ENCODE measurements at regions not wholly inside any gene's neighbourhood (a gene's known extent, or its start where the extent isn't known, plus 50 kb on each side); places are given as distances from the start of the nearest gene placed in this dataset.
A peak's percentile ranks its signal among the peaks of the same experiment; 100 is the strongest.

DNA sequence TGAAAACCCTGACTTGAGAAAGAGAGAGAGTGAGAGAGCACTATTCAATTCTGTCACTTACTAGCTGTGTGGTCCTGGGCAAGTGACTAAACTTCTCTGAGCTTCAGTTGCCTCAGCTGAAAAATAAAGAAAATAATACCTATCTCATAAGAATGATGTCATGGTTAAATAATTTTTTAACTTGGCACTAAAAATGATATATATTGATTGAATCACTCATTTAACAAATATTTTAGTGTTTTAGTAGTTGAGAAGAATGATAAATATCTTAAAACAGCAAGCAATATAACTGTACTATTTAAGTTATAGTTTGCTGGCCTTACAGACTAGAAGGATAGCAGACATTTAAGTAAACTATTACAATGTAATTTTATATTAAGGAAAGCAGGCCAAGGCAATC is 764.2 kb downstream of the DIAPH3 start:
- H3K27ac ChIP-seq (ENCODE audit: low read depth in 2 of 2, low read length in 1 of 2): peak overlapping the region in 1 of 2 experiments; percentile 61; a peak in 3 of 4 replicates
- no peaks in the 10 kb centered on the region for H3K9me2 ChIP-seq
- H3F3A ChIP-seq (replicated peaks; ENCODE audit: insufficient read depth): peaks cover 16% of the 10 kb centered on the region
- no peak overlapping the region for H3K4me2 ChIP-seq
- no peaks in the 10 kb centered on the region for H3K36me3 ChIP-seq (replicated peaks in 1 of 2; ENCODE audit: control insufficient read depth in 1 of 2, insufficient read depth in 2 of 2, low read length in 1 of 2)
- no peak for DNase-seq
- TF ChIP-seq, protein P1, sequence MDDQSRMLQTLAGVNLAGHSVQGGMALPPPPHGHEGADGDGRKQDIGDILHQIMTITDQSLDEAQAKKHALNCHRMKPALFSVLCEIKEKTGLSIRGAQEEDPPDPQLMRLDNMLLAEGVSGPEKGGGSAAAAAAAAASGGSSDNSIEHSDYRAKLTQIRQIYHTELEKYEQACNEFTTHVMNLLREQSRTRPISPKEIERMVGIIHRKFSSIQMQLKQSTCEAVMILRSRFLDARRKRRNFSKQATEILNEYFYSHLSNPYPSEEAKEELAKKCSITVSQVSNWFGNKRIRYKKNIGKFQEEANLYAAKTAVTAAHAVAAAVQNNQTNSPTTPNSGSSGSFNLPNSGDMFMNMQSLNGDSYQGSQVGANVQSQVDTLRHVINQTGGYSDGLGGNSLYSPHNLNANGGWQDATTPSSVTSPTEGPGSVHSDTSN (IDR thresholded peaks at IDR 0.05): no peak
- TF ChIP-seq TCF12 (IDR thresholded peaks at IDR 0.05) (peak; percentile 36; the same call in 1 of the 2 replicates), NFIC (IDR thresholded peaks at IDR 0.05; ENCODE audit: borderline replicate concordance) (peak; percentile 24; the same call in 1 of the 2 replicates)
- peaks cover 7 to 22% of the 10 kb centered on the region in 2 experiments; a peak in 3 of 4 replicates for H3K4me1 ChIP-seq (ENCODE audit: control insufficient read depth in 1 of 2, insufficient read depth in 2 of 2, low read depth in 1 of 2, low read length in 1 of 2)
- ChIA-PET POLR2A (no interaction called here), CTCF (interaction anchor here (0.8 to 1.5 kb wide), 3 partner anchors 47 to 372 kb away, joined by 3 to 5 read pairs (median 3); no protein-coding TSS in a partner anchor)
- H2AFZ ChIP-seq (ENCODE audit: low read depth): no peak overlapping the region
- H3K27me3 ChIP-seq (ENCODE audit: insufficient read depth): no peaks in the 10 kb centered on the region
- H3K79me2 ChIP-seq (ENCODE audit: insufficient read depth): no peaks in the 10 kb centered on the region
- no peaks in the 10 kb centered on the region for H4K20me1 ChIP-seq (ENCODE audit: insufficient read depth)
- H3K9ac ChIP-seq: no peak overlapping the region
- no peaks in the 10 kb centered on the region for H3K9me3 ChIP-seq
- no peak overlapping the region for H3K4me3 ChIP-seq (ENCODE audit: low read depth in 2 of 2, low read length in 1 of 2)

DNA sequence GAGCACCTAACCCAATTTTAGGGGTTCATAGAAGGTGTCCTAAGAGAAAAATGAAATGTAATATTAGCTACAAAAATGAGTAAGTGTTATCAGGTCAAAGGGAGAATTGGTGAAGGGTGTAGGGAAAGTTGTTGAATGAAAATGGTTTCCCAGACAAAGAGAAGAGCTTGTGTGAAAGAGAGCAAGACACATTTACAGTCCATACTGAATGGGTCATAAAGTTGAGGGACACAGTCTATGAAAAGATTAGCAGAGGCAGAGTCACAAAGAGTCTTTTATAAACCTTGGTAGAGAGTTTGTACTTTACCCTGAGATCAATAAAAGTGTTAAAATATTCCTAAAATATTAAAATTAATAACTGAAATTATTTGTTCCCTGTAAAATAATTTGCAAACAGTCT is 759.4 kb downstream of the DIAPH3 start:
- H3K9me3 ChIP-seq: peaks cover 7% of the 10 kb centered on the region; the same call in 1 of the 2 replicates
- CTCF ChIA-PET: no interaction called here
- no peaks in the 10 kb centered on the region for H3K27me3 ChIP-seq (ENCODE audit: insufficient read depth)
- no peak overlapping the region for H3K9ac ChIP-seq
- peaks cover 3 to 5% of the 10 kb centered on the region in 2 experiments; a peak in 3 of 4 replicates for H3K4me1 ChIP-seq (ENCODE audit: control insufficient read depth in 1 of 2, insufficient read depth in 2 of 2, low read depth in 1 of 2, low read length in 1 of 2)
- no peak for DNase-seq
- H4K20me1 ChIP-seq (ENCODE audit: insufficient read depth): no peaks in the 10 kb centered on the region
- H3K79me2 ChIP-seq (ENCODE audit: insufficient read depth): no peaks in the 10 kb centered on the region
- no peak overlapping the region for H3K4me3 ChIP-seq (ENCODE audit: low read depth in 2 of 2, low read length in 1 of 2)
- H3K4me2 ChIP-seq: no peak overlapping the region
- H2AFZ ChIP-seq (ENCODE audit: low read depth): no peak overlapping the region
- no peaks in the 10 kb centered on the region for H3K9me2 ChIP-seq
- no peak overlapping the region for H3K27ac ChIP-seq (ENCODE audit: low read depth in 2 of 2, low read length in 1 of 2)
- POLR2A ChIA-PET: no interaction called here
- H3F3A ChIP-seq (replicated peaks; ENCODE audit: insufficient read depth): peaks cover 5% of the 10 kb centered on the region
- TF ChIP-seq, protein P2, sequence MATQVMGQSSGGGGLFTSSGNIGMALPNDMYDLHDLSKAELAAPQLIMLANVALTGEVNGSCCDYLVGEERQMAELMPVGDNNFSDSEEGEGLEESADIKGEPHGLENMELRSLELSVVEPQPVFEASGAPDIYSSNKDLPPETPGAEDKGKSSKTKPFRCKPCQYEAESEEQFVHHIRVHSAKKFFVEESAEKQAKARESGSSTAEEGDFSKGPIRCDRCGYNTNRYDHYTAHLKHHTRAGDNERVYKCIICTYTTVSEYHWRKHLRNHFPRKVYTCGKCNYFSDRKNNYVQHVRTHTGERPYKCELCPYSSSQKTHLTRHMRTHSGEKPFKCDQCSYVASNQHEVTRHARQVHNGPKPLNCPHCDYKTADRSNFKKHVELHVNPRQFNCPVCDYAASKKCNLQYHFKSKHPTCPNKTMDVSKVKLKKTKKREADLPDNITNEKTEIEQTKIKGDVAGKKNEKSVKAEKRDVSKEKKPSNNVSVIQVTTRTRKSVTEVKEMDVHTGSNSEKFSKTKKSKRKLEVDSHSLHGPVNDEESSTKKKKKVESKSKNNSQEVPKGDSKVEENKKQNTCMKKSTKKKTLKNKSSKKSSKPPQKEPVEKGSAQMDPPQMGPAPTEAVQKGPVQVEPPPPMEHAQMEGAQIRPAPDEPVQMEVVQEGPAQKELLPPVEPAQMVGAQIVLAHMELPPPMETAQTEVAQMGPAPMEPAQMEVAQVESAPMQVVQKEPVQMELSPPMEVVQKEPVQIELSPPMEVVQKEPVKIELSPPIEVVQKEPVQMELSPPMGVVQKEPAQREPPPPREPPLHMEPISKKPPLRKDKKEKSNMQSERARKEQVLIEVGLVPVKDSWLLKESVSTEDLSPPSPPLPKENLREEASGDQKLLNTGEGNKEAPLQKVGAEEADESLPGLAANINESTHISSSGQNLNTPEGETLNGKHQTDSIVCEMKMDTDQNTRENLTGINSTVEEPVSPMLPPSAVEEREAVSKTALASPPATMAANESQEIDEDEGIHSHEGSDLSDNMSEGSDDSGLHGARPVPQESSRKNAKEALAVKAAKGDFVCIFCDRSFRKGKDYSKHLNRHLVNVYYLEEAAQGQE (IDR thresholded peaks at IDR 0.05; ENCODE audit: low read depth, low read length): no peak
- TF ChIP-seq TCF12 (IDR thresholded peaks at IDR 0.05) (no peak), RXRA (IDR thresholded peaks at IDR 0.05; ENCODE audit: borderline replicate concordance, low read depth) (no peak), TAF1 (IDR thresholded peaks at IDR 0.05; ENCODE audit: borderline replicate concordance, low read depth, low read length) (no peak), EP300 (IDR thresholded peaks at IDR 0.05; ENCODE audit: borderline replicate concordance in 1 of 2, low read depth in 1 of 2, low read length in 1 of 2) (no peak), SMC3 (IDR thresholded peaks at IDR 0.05; ENCODE audit: low read depth, low read length) (no peak), GABPA (IDR thresholded peaks at IDR 0.05; ENCODE audit: low read depth) (no peak), NFIC (IDR thresholded peaks at IDR 0.05; ENCODE audit: borderline replicate concordance) (no peak), SIN3A (IDR thresholded peaks at IDR 0.05; ENCODE audit: borderline replicate concordance, low read depth, low read length) (no peak), MEF2A (IDR thresholded peaks at IDR 0.05; ENCODE audit: borderline replicate concordance, low read depth) (no peak), RAD21 (IDR thresholded peaks at IDR 0.05; ENCODE audit: low read length) (no peak), MXI1 (IDR thresholded peaks at IDR 0.05; ENCODE audit: low read depth, low read length) (no peak), CHD2 (IDR thresholded peaks at IDR 0.05; ENCODE audit: low read length, partially characterized antibody) (no peak)
- TF ChIP-seq, protein P3, sequence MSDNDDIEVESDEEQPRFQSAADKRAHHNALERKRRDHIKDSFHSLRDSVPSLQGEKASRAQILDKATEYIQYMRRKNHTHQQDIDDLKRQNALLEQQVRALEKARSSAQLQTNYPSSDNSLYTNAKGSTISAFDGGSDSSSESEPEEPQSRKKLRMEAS (IDR thresholded peaks at IDR 0.05; ENCODE audit: low read depth): no peak
- TF ChIP-seq, protein P1 (IDR thresholded peaks at IDR 0.05): no peak
- TF ChIP-seq, protein P4, sequence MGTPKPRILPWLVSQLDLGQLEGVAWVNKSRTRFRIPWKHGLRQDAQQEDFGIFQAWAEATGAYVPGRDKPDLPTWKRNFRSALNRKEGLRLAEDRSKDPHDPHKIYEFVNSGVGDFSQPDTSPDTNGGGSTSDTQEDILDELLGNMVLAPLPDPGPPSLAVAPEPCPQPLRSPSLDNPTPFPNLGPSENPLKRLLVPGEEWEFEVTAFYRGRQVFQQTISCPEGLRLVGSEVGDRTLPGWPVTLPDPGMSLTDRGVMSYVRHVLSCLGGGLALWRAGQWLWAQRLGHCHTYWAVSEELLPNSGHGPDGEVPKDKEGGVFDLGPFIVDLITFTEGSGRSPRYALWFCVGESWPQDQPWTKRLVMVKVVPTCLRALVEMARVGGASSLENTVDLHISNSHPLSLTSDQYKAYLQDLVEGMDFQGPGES (IDR thresholded peaks at IDR 0.05; ENCODE audit: low read depth, low read length): no peak
- TF ChIP-seq, protein P5, sequence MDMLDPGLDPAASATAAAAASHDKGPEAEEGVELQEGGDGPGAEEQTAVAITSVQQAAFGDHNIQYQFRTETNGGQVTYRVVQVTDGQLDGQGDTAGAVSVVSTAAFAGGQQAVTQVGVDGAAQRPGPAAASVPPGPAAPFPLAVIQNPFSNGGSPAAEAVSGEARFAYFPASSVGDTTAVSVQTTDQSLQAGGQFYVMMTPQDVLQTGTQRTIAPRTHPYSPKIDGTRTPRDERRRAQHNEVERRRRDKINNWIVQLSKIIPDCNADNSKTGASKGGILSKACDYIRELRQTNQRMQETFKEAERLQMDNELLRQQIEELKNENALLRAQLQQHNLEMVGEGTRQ (IDR thresholded peaks at IDR 0.05; ENCODE audit: borderline replicate concordance, low read depth, low read length): no peak
- H3K36me3 ChIP-seq (replicated peaks in 1 of 2; ENCODE audit: control insufficient read depth in 1 of 2, insufficient read depth in 2 of 2, low read length in 1 of 2): no peaks in the 10 kb centered on the region
